HG02852 (cell line): ENCODE measurements at regions not wholly inside any gene's neighbourhood (a gene's known extent, or its start where the extent isn't known, plus 50 kb on each side); places are given as distances from the start of the nearest gene placed in this dataset.

Experiments
- ATAC-seq: cut with Tn5 transposase; IDR thresholded peaks from one replicate; pipeline ENCODE4 v1.9.1; 2021; ENCODE audit warnings: mild to moderate bottlenecking, moderate library complexity; ENCODE audit not compliant: unreplicated experiment

DNA sequence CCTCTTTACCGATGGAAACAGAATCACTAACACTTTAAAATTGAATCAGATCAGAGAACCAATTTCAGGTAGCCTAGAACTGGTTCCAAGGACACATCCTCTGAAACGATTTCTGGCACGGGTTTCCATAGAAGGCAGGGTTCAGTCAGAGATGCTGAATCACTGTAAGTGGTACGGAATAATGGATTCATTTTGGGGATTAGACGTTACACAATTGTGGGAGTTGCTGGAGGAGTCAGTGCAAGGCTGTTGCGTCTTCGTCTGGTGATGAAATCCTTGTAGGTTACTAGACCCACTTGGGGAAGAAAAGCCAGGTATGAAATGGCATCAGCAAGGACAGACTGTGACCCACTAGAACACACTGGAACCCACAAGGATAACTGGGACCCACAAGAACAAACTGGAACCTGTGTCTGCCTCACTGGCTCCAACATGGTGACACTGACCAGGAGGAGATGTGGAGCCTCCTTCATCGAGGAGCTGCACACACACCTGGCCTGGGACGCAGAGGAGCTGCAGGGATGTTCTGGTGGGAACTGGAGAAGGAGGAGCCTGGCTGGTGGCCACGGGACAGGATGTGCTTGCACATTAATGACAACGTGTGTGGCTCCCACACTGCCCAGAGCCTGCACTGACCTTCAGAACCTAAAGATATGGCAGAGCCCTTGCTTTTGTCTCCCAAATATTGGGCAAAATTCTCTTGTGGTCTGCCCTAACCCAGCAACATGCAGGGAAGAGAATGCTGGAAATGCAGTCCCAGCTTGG lies 105.1 kb downstream of the TRAPPC11 start:
- no peak for ATAC-seq

- ATAC-seq: no peak
These were observed 106.3 kb downstream of the TRAPPC11 start for GRCh38 chr4:183765251-183765911.

GRCh38 chr4:183766140-183766539 lies 107.0 kb downstream of the TRAPPC11 start:
- ATAC-seq: no peak

DNA sequence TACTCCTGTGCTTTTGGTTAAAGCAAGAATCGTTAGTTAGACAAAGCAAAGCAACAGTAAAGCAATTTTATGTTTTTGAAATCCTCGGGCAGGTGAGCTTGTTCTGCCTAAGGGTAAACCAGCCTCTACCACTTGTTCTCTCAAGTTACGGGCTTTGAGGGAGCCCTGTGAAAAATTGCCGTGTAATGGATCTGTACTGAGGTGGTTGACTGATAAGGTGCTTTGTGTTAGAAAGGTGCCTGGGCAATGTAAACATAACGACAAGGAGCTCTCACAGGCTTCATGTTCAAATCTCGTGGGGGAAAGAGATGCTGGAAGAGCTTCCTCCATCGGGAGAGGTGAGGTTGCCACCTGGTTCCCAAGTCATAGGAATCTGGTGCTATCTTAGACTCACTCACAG lies 111.8 kb downstream of the TRAPPC11 start:
- ATAC-seq: no peak

GRCh38 chr4:183772361-183772760 lies 113.3 kb downstream of the TRAPPC11 start:
- ATAC-seq: no peak

- ATAC-seq: no peak
These were observed 114.7 kb downstream of the TRAPPC11 start for GRCh38 chr4:183773790-183774189.

- no peak for ATAC-seq
These were observed 121.8 kb upstream of the STOX2 start for GRCh38 chr4:183783306-183783705.

- no peak for ATAC-seq
These were observed 121.0 kb upstream of the STOX2 start for GRCh38 chr4:183783991-183784553.

DNA sequence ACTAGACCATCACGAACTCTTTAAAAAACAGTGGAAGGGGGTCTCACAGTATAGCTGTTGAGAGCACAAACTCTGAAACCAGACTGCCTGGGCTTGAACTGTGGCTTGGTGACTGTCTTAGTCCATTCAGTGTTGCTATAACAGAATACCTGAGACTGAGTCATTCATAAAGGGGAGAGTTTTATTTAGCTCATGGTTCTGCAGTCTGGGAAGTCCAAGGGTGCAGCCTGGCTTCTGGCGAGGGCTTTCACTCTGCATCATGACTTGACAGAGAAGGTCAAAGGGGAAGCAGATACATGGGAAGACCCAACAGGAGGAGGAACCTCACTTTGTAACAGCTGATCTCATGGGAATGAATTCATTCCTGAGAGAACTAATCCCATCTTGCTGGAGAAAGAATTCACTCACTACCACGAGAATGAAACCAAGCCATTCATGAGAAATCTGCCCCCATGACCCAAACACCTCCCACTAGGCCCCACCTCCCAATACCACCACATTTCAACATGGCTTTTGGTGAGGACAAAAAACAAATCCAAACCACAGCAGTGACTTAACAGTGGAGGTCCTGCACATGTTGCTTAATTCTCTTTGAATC lies 116.7 kb upstream of the STOX2 start:
- ATAC-seq: peak; percentile 57

DNA sequence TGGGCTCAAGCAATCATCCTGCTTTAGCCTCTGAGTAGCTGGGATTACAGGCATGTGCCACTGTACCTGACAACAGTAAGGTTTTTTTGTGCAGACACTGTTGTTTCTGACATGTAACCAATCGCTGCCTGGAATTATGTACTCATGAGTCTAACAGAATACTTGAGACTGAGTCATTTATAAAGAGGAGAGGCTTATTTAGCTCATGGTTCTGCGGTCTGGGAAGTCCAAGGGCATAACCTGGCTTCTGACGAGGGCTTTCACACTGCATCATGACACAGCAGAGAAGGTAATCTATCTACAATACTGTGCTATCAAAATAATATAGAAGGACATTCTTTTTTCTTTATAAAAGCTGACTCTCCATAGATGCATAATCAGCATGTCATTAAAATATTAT lies 115.5 kb upstream of the STOX2 start:
- no peak for ATAC-seq

GRCh38 chr4:183790661-183791060 lies 114.4 kb upstream of the STOX2 start:
- ATAC-seq: no peak

DNA sequence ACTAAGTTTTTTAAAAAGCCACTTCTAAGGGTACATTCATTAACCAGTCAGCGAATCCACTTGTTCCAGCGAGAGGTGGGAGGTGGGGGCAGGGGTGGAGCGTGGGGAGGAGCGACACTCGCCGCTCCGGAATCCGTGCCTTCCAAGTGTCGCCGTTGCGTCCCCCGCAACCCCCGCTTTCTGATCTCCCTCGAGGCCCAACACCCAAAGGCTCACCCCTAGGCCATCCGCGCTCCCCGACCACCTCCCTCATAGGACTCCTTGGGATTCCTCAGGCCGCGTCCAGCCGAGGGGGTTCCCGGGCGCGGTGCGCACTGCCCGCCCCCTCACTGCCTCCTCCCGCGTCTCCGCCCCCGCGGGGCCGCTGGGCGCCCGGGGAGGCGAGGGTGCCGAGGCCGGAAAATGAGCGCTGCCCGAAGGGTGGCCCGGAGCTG lies 108.1 kb upstream of the STOX2 start:
- no peak for ATAC-seq

DNA sequence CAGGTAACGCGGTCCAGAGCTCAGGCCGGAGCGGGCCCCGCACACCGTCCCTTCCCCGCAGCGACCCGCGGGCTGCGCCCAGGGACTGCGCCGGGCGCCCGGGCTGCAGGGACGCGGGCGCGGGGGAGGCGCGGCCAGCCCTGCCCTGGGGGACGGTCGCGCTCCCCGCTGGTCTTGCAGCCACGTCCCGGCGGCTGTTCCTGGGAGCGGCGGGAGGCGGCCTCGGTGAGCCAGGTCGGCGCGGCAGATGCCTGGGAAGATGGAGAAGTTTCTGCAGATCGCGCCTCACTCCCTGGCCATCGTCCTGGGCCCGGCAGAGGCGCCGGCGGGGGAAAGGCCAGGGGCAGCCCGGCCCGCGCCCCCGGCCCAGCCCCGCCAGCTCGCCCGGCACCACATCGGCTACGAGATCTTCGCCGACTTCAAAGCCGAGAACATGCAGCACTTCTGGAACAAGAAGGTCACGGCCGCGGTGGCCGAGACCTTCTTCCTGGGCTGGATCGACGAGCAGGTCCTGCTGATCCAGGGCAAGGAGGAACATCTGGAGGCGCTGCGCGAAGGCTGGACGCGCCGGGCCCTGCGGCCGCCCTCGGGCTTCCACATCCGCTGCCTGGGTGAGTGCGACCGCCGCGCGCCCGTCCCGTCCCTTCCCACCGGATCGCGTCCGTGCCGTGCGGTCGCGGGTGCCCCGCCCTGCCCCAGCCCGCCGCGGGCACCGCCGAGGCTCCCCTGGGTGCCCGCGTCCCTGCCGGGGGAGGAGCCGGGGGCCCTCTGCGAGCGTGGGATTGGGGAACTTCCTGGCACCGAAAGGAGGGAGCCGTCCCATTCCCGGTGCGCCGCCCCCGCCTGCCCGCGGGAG lies 107.4 kb upstream of the STOX2 start:
- ATAC-seq: no peak

DNA sequence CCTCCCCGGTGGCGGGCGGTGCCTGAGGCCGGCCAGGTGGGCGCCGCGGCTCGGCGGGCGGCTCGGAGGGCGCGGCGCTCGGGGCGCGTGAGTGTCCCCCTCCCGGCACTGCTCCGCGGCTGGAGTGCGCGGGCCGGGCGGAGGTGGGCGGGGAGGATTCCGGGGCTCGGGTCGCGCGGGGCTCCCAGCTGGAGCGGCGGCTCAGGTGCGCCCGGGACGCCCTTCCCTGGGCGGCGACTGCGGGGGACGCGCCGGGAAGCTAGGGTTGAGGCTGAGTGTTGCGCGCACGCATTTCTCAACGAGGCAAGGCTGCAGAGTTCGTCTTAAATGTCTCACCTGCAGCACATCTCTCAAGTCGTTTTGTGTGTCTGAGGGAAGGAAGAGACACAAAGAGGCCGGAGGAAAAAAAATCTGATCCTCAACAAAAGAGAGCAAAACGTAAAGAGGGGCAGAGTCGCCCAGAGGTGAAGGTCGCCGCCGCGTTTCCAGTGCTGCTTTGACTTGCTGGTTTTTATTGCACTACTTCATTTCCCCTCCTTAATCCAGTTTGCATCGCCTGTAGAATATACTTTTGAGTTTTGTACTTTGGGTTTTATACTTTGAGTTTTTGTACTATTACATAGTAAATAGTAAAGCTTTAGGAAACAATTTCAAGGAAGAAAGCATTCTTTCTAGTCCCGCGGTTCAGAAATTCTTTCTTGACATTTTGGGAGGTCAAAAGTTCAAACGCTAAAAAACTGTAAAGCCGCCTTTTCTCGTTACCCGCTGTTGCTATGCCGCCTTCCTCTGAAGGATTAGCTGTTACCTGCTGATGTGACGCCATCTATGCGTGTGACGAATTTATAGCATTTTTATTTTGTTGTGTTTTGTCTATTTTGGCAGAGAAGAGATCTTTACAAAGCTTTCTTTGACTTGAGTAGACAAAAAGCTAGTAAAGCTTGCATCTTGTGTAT lies 106.5 kb upstream of the STOX2 start:
- no peak for ATAC-seq

DNA sequence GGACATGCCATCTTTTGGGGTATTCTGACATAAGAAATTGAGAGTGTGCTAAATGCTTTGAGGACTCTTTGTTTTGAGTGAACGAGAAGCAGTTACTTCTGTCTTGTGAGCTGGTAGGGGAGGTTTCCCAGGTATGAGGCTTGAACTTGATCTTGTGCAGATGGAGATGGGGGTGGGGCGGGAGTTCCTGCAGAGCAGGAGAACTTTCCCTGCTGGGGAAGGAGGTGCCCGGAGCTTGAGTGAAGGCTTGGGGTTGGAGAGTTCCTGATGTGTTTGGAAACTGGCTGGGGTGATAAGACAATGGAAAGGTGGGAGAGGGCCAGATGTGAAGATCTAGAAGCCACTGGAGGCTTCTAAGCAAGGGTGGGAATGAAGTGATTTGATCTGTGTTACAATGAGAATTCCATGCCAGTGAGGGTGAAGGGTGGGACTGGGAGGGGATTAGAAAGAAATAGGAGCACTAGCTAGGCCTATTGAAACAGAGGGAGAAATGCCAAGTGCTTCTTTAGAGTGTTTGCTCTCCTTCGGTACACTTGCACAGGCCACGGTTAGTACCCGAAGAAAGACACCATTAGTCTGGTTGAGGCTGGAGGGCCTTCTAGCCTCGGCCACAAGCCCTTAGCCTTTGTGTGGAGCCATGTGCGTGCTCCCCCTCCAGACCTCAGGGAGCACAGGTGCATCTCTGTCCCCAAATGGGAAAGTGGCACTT lies 103.5 kb upstream of the STOX2 start:
- no peak for ATAC-seq

DNA sequence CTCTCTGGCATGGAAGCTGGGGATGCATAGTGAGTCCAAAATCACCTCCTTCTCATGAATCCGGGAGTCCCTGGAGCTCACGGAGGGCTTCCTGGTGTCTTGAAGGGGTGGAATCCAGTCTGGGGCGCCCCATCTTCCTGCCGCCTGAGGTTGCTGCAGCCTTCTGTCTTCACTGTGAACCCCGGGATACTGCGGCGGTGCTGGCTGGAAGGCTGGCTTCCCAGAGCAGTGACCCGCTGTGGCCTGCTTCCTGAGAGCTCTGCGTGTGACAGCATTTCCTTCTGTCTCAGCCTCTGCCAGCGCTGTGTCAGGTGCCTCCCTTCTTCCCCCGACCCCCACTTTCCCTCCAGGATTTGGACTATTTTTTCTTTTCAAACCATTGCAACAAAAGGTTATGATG lies 98.8 kb upstream of the STOX2 start:
- ATAC-seq: no peak

DNA sequence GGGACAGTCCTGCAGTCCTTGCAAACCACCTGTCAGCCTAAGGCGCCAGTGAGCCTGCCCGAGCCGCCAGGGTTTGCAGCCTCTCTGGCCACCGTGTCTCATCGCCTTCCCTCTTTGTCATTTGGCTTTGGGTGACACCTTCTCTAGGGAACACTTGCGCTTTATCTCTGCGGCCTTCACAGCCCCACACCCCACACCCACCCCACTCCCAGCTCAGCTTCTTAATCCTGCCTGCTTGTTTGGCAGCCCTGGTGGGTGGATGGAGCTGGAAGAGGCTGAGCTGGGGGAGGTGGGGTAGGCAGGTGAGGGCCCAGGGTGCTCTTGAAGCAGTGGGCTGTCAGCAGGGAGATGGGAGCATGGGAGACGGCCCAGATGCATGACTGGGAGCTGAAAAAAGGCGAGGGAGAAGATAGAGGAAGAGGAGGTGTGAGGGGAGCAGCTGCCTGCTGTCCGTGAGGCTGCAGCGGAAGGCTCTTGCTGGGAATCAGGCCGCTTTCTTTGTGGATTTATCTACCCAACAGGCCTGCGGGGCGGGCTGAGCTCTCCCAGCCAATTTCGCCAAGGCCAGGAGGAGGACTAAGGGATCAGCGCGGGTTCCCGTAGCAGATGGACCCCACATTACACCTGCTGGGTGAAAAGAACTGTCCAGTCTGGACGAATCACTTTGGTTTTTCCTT lies 97.5 kb upstream of the STOX2 start:
- no peak for ATAC-seq

DNA sequence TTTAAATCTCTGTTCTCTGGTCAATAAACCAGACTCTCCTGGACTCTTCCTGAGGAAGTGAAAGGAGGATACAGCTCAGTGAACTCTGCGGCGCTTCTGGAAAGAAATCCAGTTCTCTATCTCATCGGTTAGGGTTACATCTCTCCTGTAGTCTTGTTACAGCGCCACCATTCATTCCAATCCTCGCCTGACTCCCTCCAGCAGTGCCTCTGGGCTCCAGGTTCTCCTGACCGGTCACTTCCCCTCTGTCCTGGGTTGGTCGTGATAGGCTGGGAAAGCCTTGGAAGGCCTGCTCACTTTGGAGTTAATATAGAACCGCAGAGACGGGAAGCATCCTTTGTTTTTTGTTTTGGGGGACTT lies 97.0 kb upstream of the STOX2 start:
- ATAC-seq: no peak

- no peak for ATAC-seq
These were observed 92.5 kb upstream of the STOX2 start for GRCh38 chr4:183812567-183812966.
